ENCODE measurements at regions not wholly inside any gene's neighbourhood (a gene's known extent, or its start where the extent isn't known, plus 50 kb on each side); places are given as distances from the start of the nearest gene placed in this dataset.

DNA sequence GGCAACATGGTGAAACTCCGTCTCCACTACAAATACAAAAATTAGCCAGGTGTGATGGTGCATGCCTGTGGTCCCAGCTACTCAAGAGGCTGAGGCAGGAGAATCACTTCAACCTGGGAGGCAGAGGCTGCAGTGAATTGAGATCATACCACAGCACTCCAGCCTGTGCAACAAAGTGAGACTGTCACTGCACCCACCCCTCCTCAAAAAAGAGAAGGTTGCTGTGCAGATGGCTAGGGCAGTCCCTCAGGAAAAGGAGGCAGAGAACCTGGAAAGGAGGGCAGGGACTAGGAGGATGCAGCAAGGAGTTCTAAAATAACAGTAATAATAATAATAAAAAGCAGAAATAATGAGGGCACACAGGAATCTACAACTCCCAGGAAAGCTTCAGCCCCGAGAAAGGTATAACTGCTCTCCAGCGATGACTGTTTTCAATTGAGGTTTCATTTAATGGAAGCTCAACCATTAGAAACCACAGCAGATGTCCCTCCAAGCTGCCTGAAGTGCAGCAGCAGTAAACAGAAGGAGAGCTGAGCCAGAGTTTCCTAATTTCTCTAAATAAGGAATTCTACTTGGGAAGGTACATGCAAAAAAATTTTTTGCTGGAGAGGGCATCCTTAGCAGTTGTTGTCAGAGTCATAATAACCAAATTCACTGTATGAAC lies 326.5 kb downstream of the GATA3 start:
- TF ChIP-seq ZNF274 (IDR thresholded peaks at IDR 0.05; ENCODE audit: low read depth, low read length), result no peak
- H3K4me3 ChIP-seq (ENCODE audit: low read length), result no peak overlapping the region

DNA sequence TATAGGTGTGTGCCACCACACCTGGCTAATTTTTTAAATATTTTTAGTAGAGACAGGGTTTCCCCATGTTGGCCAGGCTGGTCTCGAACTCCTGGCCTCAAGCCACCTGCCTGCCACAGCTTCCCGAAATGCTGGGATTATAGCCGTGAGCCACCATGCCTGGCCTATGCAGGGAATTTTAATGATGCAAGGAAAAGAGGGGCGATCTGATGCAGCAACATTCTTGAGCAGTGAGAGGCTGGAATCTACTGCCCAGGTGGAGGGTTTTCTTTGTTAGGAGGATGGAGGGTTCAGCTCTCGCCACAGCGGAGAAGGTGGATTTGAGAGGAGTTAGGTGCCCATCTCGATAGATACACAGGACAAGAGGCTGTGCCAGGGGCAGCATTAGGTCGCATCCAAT lies 332.3 kb downstream of the GATA3 start:
- no peak overlapping the region for H3K4me3 ChIP-seq (ENCODE audit: low read length)
- no peak for TF ChIP-seq ZNF274 (IDR thresholded peaks at IDR 0.05; ENCODE audit: low read depth, low read length)

DNA sequence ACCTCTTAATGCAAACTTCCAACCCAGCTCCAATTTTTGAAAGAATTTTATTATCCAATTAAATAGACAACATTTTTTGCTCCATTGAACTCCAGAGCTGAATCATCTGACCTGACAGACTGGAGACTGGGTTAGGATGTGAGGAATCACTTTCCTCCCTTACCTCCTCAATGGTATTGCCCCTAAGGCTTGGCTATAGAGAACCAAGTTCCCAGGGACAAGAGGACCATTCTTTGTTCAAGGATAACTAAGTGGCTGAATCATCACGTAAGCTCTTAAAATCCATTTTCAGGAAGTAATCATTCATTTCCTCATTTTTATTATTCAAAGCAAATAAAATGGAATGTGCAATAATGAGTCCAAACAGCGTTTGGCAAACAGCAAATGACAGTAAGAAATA lies 335.1 kb downstream of the GATA3 start:
- no peak for TF ChIP-seq ZNF274 (IDR thresholded peaks at IDR 0.05; ENCODE audit: low read depth, low read length)

DNA sequence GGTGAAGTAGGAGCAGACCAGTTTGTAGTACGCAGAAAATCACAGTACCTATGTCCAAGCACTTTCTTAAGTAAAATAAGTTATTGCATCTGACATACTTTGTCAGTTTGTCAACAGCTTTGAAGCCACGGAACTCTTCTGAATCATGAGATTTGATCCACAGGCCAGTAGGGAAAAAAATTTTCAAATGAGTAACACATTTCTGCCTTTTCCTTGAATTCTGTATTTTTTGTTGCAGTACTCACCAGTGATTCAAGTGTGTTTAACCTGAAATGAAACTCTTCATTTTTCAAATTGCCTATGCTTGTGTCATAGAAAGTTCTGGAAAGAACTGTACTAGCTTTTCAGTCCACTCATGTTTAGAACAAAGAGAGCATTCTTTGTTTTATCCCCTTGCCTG lies 337.7 kb downstream of the GATA3 start:
- TF ChIP-seq ZNF274 (IDR thresholded peaks at IDR 0.05; ENCODE audit: low read depth, low read length), result no peak
- H3K4me3 ChIP-seq (ENCODE audit: low read length), result no peak overlapping the region

More for the DNA sequence above, 335.1 kb downstream of the GATA3 start:
- H3K4me3 ChIP-seq (ENCODE audit: low read length), result no peak overlapping the region

DNA sequence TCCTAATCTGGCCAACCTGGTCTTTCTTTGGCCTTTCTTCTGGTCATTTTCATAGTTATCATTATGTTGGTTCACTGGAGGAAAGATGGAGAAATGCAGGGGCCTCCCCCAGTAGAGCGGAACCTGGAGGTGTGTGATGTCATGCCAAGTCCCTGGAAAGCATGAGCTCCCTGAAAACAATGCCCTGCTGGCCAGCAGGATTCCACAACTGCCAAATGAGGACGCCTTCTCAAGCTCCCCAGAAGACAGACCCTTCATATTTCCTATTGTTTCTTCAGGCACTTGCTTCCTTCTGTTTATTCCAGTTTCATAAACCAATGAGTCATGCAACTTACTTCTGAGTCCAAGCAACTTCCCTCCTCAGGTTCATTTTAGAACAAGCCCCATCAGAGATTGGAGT lies 339.0 kb downstream of the GATA3 start:
- TF ChIP-seq ZNF274 (IDR thresholded peaks at IDR 0.05; ENCODE audit: low read depth, low read length), result no peak
- no peak overlapping the region for H3K4me3 ChIP-seq (ENCODE audit: low read length)

DNA sequence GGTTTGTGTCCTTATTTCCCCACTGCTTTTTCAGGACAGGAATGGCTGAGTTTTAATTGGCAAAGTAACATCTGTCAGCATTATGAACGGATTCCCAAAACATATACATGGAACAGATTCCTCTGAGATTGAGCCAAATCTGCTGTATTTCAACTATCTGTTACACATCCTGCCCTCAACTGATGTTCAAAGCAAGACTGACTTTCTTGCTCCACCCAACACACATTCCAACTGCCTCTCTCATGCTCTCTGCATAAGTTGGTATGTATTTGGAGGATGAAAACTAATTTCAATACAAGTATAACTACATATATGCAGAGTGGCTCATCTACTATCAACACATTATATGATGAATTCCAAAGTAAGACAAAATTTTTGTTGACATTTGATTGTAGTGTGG lies 342.2 kb downstream of the GATA3 start:
- no peak for TF ChIP-seq ZNF274 (IDR thresholded peaks at IDR 0.05; ENCODE audit: low read depth, low read length)
- no peak overlapping the region for H3K4me3 ChIP-seq (ENCODE audit: low read length)

DNA sequence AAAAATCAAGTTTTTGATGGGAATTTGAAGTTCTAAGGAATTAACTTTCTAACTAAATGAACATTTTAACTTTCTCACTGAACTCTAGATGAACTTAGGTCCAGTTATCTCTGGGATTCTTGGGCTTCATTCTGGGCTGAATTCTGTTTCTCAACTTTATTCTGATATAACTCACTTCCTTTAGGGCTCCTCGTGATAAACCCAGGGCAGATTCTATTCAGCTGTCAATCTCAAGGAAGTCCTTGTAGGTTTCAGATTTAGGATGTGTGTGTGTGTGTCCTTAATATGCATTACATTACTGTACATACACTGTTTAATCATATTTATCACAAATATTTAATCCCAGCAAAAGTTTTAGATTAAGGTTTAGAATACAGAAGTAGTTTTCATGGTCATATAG lies 344.3 kb downstream of the GATA3 start:
- TF ChIP-seq ZNF274 (IDR thresholded peaks at IDR 0.05; ENCODE audit: low read depth, low read length), result no peak
- no peak overlapping the region for H3K4me3 ChIP-seq (ENCODE audit: low read length)

DNA sequence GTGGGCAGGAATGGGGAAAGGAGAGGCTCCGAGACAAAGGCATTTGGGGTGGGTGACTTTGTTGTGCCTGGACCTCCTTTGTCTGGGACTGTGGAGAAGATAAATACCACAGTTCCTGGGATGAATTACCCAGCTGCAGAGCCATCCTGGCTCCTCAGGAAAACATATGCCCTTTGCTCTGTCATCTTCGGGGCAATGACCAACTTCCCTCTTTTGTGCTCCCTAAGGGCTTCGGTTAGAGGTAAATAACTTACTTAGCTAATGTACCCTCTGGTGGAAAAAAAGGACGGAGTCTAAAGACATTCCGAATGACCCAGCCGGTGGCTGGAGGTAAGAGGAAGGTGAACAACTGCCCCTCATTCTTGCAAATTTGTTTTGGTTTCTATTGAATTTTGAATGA lies 345.7 kb downstream of the GATA3 start:
- TF ChIP-seq ZNF274 (IDR thresholded peaks at IDR 0.05; ENCODE audit: low read depth, low read length), result no peak
- no peak overlapping the region for H3K4me3 ChIP-seq (ENCODE audit: low read length)

DNA sequence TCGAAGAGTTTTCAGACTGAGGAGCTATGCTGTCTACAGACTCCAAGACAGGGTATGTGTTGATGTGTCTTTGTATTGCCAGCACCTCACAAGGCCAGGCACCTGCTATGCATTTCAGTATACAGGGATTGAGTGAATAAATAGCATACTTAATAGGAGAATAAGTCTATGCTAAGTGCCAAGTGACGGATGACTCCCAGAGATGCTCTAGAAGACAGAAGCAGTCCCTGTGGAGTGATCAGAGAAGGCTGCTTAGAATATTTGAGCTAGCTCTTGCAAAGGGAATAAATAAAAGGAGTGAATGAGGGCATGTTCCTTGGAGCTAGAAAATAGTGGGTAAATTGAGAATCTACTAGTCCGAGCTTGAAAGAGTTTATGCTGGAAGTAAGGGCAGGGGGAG lies 346.4 kb downstream of the GATA3 start:
- TF ChIP-seq ZNF274 (IDR thresholded peaks at IDR 0.05; ENCODE audit: low read depth, low read length), result no peak
- no peak overlapping the region for H3K4me3 ChIP-seq (ENCODE audit: low read length)

DNA sequence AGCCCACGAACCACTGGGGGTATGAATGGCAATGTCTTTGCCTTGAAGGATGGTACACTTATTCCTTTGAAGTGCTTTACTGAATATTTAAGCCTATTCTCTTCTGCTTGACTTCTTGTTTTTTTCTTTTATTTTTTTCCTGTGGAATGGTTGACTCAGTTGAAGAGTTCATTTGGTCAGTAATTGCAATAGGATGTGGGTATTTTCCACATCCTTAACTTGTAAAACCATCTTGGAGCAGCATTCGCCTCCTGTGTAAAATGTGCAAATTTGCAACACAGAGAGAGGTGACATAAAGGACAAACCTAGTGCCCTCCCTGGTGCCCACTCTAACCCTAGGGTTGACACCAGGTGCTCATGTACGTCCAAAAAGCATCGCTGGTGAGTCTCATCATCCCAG lies 347.0 kb downstream of the GATA3 start:
- H3K4me3 ChIP-seq (ENCODE audit: low read length), result no peak overlapping the region
- no peak for TF ChIP-seq ZNF274 (IDR thresholded peaks at IDR 0.05; ENCODE audit: low read depth, low read length)

DNA sequence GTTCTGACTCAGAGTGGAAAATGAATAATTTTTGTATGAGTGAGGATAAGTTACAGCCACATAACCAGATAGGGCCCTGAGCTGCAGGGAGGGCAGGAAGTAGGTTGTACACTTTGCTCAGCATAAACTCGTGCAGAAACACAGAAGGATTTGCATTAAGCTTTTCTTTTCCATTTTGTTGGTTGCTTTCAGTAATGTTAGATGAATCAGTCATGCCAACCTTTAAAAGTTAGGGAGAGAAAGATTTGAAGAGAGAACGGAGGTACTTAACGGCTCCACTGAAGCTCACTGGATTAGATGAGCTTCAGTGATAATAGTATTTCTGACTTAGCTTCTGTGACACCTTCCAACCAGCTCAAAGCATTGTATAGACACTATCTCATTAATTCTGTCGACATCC lies 348.1 kb downstream of the GATA3 start:
- TF ChIP-seq ZNF274 (IDR thresholded peaks at IDR 0.05; ENCODE audit: low read depth, low read length), result no peak

DNA sequence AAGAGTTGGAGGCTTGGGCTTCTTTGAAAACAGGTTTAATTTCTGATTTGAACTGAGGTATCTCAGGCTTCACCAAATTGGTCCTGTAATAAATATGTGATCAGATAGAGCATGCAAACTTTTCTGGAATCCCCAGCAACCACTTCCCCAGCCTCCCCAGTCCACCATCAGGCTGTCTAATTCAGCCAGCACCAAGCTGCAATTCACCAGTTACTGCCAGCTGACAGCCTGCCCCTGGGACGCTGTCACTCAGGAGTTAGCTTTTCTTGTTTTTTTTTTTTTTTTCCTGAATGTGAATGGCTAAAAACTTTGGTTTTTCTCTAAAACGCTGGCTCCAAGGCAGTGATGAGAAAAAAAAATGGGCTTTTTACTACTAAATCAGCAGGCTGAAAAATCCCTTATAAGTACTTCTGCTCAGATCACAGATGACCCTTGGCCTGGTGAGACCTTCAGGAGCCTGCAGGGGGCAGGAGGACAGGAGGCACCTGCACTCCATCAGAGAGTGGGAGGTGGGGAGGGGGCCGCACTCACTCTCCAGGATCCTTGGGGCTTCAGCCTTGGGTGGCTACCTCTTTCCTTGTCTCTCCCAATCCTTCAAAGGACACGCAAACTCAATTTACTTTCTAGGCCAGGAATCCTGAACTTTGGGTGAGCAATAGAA lies 349.4 kb downstream of the GATA3 start:
- no peak overlapping the region for H3K4me3 ChIP-seq (ENCODE audit: low read length)
- no peak for TF ChIP-seq ZNF274 (IDR thresholded peaks at IDR 0.05; ENCODE audit: low read depth, low read length)

More for the DNA sequence above, 348.1 kb downstream of the GATA3 start:
- no peak overlapping the region for H3K4me3 ChIP-seq (ENCODE audit: low read length)

DNA sequence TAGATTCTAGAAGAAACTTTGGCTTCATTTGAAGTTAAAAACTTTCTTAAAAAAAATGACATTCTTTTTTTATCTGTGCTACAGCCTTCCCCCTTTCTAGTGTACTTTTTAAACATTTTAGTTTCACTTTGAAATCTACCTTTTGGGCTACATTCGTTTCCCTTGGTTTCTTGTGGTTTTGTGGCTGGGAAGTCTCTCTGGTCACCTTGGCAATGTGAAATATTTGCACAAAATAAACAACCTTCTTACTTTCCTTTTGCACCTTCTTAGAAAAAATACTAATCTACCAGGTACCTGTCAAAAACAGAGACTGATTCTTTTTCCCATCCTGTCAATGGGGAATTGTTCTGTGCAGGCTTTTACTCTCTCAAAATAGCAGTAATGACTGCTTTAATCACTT lies 350.2 kb downstream of the GATA3 start:
- no peak overlapping the region for H3K4me3 ChIP-seq (ENCODE audit: low read length)
- TF ChIP-seq ZNF274 (IDR thresholded peaks at IDR 0.05; ENCODE audit: low read depth, low read length), result no peak

DNA sequence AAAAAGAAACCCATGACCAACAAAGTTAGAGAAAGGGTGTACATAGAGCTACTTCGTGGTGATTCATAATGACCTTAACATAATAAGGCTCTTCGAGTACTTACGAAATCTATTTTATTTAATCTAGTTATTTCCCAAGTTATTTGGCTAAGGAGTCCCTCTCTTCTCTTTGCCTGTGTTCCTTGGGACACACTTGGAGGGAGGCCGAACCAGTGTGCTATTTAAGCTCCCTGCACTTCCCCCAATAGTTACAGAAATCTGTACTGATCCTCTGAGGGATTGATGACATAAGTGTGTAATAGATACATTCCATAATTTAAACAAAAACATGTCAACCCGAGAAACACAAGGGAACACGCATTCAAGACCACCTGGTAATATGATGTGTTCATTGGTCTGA lies 351.1 kb downstream of the GATA3 start:
- TF ChIP-seq ZNF274 (IDR thresholded peaks at IDR 0.05; ENCODE audit: low read depth, low read length), result no peak
- H3K4me3 ChIP-seq (ENCODE audit: low read length), result no peak overlapping the region

DNA sequence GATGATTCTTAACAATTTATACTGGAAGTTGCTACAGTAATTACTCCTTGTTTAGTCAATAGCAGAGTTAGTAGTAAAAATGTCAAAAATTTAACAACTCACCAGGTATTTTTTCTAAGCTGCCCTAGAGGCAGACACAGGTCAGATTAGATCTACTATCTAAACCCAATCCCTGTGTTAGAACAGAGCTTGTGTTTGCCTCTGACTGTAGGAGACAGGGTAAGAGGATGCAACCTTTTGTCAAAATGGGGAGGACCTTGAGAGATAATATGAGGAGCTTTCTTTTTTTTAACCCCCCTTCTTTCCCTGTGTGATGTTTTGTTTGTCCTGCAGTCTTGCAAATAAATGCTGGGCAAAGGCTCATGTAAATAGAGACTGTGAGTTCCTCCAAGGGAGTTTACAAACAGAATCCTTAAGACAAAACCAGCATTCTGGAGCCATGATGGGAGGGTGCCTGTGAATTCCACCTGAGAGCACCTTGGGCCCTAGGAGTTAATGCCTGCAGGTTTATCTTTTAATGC lies 353.1 kb downstream of the GATA3 start:
- no peak overlapping the region for H3K4me3 ChIP-seq (ENCODE audit: low read length)
- no peak for TF ChIP-seq ZNF274 (IDR thresholded peaks at IDR 0.05; ENCODE audit: low read depth, low read length)

Measured in GM08714 (cell line).